ENCODE measurements at regions not wholly inside any gene's neighbourhood (a gene's known extent, or its start where the extent isn't known, plus 50 kb on each side); places are given as distances from the start of the nearest gene placed in this dataset.

GRCh38 chr18:30086351-30086750 lies 956.2 kb downstream of the DSC3 start:
- H3K4me3 ChIP-seq (ENCODE audit: low read depth, low read length), result no peak overlapping the region
- DNase-seq (ENCODE audit: low read depth), result no peak
- TF ChIP-seq CTCF (conservative IDR thresholded peaks at IDR 0.05; ENCODE audit: low read depth, low read length), result no peak

- TF ChIP-seq CTCF (conservative IDR thresholded peaks at IDR 0.05; ENCODE audit: low read depth, low read length), result no peak
- no peak overlapping the region for H3K4me3 ChIP-seq (ENCODE audit: low read depth, low read length)
- no peak for DNase-seq (ENCODE audit: low read depth)
Observed at GRCh38 chr18:30081122-30081521, 961.4 kb downstream of the DSC3 start.

GRCh38 chr18:30072609-30073385 lies 969.7 kb downstream of the DSC3 start:
- H3K4me3 ChIP-seq (ENCODE audit: low read depth, low read length), result no peak overlapping the region
- TF ChIP-seq CTCF (conservative IDR thresholded peaks at IDR 0.05; ENCODE audit: low read depth, low read length), result no peak
- DNase-seq (ENCODE audit: low read depth), result no peak

- no peak overlapping the region for H3K4me3 ChIP-seq (ENCODE audit: low read depth, low read length)
- TF ChIP-seq CTCF (conservative IDR thresholded peaks at IDR 0.05; ENCODE audit: low read depth, low read length), result no peak
- DNase-seq (ENCODE audit: low read depth), result no peak
Observed at GRCh38 chr18:30066288-30066687, 976.3 kb downstream of the DSC3 start.

- no peak for TF ChIP-seq CTCF (conservative IDR thresholded peaks at IDR 0.05; ENCODE audit: low read depth, low read length)
- DNase-seq (ENCODE audit: low read depth), result no peak
Observed at GRCh38 chr18:30057398-30057797, 985.1 kb downstream of the DSC3 start.

GRCh38 chr18:30056528-30056927 lies 986.0 kb downstream of the DSC3 start:
- no peak for TF ChIP-seq CTCF (conservative IDR thresholded peaks at IDR 0.05; ENCODE audit: low read depth, low read length)
- H3K4me3 ChIP-seq (ENCODE audit: low read depth, low read length), result no peak overlapping the region
- no peak for DNase-seq (ENCODE audit: low read depth)

More at GRCh38 chr18:30057398-30057797, 985.1 kb downstream of the DSC3 start:
- H3K4me3 ChIP-seq (ENCODE audit: low read depth, low read length), result no peak overlapping the region

- no peak for TF ChIP-seq CTCF (conservative IDR thresholded peaks at IDR 0.05; ENCODE audit: low read depth, low read length)
- DNase-seq (ENCODE audit: low read depth), result no peak
- no peak overlapping the region for H3K4me3 ChIP-seq (ENCODE audit: low read depth, low read length)
Observed at GRCh38 chr18:30044496-30044895, 998.0 kb downstream of the DSC3 start.
